ENCODE measurements at regions not wholly inside any gene's neighbourhood (a gene's known extent, or its start where the extent isn't known, plus 50 kb on each side); places are given as distances from the start of the nearest gene placed in this dataset.

GRCh38 chr19:32264568-32264967, 80.8 kb upstream of the ZNF507 start:
- TF ChIP-seq CTCF (IDR thresholded peaks at IDR 0.05; ENCODE audit: low read depth, low read length, missing control alignments) = no peak
- DNase-seq (ENCODE audit: low read depth) = no peak
- H3K4me3 ChIP-seq (ENCODE audit: low read depth, low read length) = no peak overlapping the region

GRCh38 chr19:32265995-32266394, 79.4 kb upstream of the ZNF507 start:
- DNase-seq (ENCODE audit: low read depth) = no peak
- TF ChIP-seq CTCF (IDR thresholded peaks at IDR 0.05; ENCODE audit: low read depth, low read length, missing control alignments) = no peak
- no peak overlapping the region for H3K4me3 ChIP-seq (ENCODE audit: low read depth, low read length)

GRCh38 chr19:32266460-32266859, 79.0 kb upstream of the ZNF507 start:
- DNase-seq (ENCODE audit: low read depth) = no peak
- no peak for TF ChIP-seq CTCF (IDR thresholded peaks at IDR 0.05; ENCODE audit: low read depth, low read length, missing control alignments)

GRCh38 chr19:32268381-32268780, 77.0 kb upstream of the ZNF507 start:
- no peak for DNase-seq (ENCODE audit: low read depth)
- TF ChIP-seq CTCF (IDR thresholded peaks at IDR 0.05; ENCODE audit: low read depth, low read length, missing control alignments) = no peak
- no peak overlapping the region for H3K4me3 ChIP-seq (ENCODE audit: low read depth, low read length)

More at GRCh38 chr19:32266460-32266859, 79.0 kb upstream of the ZNF507 start:
- no peak overlapping the region for H3K4me3 ChIP-seq (ENCODE audit: low read depth, low read length)

GRCh38 chr19:32269831-32270230, 75.6 kb upstream of the ZNF507 start:
- no peak overlapping the region for H3K4me3 ChIP-seq (ENCODE audit: low read depth, low read length)
- no peak for TF ChIP-seq CTCF (IDR thresholded peaks at IDR 0.05; ENCODE audit: low read depth, low read length, missing control alignments)
- no peak for DNase-seq (ENCODE audit: low read depth)

GRCh38 chr19:32273483-32273882, 71.9 kb upstream of the ZNF507 start:
- H3K4me3 ChIP-seq (ENCODE audit: low read depth, low read length) = no peak overlapping the region
- no peak for TF ChIP-seq CTCF (IDR thresholded peaks at IDR 0.05; ENCODE audit: low read depth, low read length, missing control alignments)
- no peak for DNase-seq (ENCODE audit: low read depth)

- no peak overlapping the region for H3K4me3 ChIP-seq (ENCODE audit: low read depth, low read length)
- no peak for DNase-seq (ENCODE audit: low read depth)
- no peak for TF ChIP-seq CTCF (IDR thresholded peaks at IDR 0.05; ENCODE audit: low read depth, low read length, missing control alignments)
These were observed 58.3 kb upstream of the ZNF507 start for GRCh38 chr19:32287086-32287485.

Measured in GM12864 (cell line).